CD4-positive, alpha-beta T cell treated with Interleukin-17A for 1 hour (primary cell): ENCODE measurements at regions not wholly inside any gene's neighbourhood (a gene's known extent, or its start where the extent isn't known, plus 50 kb on each side); places are given as distances from the start of the nearest gene placed in this dataset.
"Not testable (repeated sequence)": the region's sequence is repeated elsewhere in the genome, so short reads cannot be mapped to it uniquely, and the experiment has no call there.

Source experiments
- DNase-seq: peaks from one replicate; pipeline ENCODE4 v3.0.0-alpha.2; 2020

DNA sequence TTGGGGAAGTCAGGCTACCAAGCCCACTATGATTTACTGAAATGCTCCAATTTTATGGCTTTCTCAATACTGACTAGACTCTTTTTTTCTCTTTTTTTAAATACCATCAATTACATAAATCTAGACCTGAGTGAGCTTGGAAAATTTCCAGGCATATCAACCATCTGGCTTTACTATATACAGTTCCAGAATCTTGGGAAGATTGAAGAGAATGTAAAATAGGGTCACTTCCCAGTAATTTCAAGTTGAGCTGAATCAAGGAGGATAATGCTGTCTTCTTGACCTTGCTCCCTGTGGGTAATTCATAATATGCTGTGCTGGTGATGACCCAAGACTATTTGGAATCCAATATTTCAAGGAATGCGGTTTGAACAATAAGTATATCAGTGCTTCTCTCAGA lies 108.1 kb downstream of the MAP3K21 start:
- no peak for DNase-seq

DNA sequence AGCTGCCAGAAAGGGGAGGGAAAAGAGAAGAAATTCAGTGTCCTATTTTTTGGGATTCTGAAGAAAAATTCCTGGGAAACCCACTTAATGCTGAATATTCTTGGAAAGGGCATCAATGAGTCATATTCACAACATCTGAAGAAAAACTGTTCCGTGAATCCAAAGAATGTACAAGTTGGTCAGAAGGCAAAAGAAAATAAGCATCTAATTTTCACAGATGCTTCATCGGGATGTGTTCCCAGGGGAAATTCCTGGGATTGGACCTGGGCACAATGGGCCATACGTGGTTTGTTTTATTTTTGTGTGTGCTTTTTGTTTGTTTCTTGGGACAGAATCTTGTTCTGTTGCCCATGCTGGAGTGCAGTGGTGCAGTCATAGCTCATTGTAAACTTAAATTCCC lies 112.2 kb downstream of the MAP3K21 start:
- DNase-seq = no peak

DNA sequence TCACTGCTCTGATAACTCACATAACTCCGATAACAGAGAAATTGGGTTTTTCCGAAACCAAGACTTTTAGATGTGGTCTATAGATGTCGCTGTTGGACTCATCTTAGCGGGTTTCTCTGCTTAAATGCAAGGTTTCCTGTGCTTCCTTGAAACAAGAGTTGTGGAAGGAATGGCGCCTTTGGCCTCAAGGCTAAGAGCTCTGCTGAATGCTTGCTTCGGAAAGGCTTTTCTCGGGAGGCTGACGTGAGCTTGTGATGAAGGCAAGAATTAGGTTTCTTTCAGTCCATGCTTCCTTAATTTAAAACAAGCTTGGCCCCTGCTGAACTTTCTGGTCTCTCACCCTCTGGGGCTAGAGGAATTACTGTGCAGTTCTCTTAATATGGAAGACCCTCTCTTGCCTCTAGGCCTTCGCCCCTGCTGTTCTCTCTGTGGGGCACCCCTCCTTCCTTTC lies 113.5 kb downstream of the MAP3K21 start:
- peak; percentile 16 for DNase-seq

DNA sequence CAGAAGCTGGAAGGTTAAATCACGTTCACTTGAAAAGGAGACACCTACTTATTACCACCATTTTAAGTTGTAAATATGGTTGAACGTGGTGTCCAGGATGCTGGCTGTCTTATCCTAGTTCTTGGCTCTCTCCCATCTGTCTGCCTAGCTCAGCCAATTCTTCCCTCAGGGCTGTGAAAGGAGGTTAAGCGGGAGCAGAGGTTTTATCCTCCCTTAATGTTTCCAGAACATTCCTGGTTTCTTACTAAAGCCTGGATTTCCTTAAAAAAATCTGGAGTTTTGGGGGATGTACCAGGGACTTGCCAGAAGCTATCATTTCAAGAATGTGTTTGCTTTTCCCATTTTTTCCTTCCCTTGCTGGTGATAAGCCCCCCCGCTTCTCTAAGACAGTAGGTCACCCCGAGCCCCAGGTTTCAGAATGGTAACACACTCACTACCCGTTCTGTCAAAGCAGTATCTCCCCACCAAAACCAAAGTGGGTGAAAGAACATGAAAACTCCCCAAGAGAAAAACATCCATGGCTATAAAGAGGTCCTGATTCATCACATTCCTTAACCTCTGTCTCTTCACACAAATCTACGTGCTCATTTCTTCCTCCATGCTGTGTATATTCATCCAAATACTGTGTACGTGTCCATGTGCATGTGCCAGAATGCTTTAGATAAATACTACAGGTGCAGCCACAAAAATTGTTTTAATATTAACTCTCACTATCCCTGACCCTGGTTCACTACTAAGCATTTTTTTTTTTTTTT lies 114.7 kb downstream of the MAP3K21 start:
- no peak for DNase-seq

DNA sequence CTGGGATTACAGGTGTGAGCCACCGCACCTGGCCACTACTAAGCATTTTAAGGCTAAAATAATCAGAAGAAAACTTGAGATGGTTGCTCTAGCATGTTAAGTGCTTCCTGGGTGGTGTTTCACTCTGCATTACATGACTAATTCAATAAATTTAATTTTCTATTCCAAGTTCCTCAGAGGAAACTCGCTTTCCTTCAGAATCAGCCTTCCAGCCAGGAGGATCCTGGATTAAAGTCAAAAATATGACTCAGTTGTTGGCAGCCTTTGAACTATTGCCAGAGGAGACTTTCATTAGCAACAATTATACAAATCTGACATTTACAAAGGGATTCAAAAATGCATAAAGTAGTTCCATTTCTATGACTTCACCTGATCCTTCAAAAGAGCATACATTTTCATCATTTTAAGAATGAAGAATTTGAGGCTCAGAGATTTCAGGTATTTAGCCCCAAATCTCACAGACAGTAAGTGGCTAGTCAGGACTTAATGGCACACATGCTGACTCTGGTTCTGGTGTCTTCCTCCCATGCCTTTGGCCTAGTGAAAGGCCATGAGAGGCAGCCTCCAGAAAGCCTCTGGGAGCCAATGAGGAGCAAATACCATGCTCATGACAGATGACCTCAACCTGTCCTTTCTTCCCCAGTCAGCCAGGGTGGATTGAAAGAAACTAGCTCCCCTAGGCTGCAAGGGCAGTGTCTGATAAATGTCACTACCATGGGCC lies 115.7 kb downstream of the MAP3K21 start:
- no peak for DNase-seq

DNA sequence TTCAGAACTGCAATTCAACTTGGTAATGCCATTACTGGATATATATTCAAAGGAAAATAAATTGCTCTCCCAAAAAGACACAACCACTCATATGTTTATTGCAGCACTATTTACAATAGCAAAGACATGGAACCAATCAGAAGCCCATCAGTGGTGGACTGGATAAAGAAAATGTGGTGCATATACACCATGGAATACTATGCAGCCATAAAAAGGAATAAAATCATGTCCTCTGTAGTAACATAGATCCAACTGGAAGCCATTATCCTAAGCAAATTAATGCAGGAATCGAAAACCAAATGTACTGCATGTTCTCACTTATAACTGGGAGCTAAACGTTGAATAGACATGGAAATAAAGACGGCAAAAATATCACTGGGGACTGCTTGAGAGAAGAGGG lies 117.0 kb downstream of the MAP3K21 start:
- DNase-seq = no peak

DNA sequence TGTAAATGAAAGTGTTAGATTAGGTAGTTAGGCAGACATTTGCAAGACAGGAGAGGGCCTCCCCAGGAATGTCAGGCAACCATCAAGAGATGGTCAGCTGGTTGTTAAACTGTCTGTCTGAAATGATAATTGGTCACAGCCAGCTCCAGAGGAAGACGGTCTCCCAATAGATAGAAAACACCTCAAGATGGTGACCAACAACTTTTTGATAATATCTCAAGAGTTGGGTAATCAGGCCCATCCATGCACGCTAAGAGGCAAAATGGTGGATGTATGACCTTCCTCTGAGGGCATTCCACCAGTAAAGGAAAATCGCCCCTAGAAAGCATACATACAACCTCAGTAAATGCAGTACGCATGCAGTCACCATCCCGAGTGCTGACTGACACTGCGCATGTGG lies 118.2 kb downstream of the MAP3K21 start:
- DNase-seq = no peak

DNA sequence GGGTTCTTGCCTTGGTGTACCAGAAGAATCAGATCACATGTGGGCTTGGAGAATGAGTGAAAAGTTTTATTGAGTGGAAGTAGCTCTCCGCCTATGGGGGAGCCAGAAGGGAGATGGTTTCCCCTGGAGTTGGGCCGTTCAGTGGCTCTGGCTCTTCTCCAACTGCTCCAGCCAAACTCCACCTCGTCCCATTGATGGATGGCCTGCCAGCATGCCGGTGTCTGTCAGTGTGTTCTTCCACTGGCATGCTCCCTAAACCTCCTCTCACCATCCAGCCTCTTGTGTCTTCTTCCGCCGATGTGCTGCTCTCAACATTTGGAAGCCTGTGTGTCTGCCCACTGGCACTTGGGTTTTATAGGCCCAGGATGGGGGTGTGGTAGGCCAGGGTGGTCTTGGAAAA lies 119.4 kb downstream of the MAP3K21 start:
- no peak for DNase-seq

DNA sequence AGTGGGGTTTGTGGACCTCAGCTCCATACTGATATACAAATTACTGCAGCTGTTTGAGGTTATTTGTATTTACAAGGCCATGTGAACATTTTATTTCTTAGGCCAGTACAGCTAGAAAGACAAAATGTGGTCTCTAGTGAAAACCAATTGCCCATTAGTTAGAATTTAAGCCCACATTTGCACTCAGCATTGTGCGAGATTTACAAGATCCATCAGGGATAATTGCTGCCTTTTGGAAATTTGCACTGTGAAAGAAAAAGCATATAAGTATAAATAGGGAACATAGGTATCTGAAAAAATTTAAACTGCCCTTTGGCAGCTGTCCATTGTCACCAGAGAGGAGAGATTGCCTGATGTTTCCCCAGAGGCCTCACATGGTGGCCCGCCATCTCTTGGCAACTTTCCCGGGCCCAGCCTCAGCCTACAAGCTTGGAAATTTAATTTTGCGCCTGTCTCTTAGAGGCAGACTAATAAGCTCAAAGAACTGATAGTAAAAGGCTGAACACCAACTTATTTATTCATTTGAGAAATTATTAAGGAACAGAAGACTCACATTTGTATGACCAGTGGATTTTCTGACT lies 120.7 kb downstream of the MAP3K21 start:
- no peak for DNase-seq

DNA sequence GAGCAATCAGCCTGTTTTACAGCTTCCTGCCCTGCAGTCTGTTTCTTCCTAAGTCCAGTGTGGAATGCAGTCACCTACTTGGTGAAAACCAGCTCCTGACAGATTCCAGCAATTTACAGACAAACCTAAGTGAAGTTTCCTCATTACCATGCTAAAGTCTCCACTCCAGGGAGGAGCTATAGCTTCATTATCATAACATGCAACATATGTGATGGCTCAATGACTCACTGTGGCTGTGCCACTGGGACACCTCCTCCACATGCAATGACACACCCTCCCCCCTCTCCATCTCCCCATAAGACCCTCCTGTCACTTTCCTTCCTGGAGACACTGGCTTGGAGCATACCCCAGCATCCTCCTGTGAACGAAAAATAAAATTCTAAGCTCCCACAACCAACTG lies 125.2 kb downstream of the MAP3K21 start:
- no peak for DNase-seq

DNA sequence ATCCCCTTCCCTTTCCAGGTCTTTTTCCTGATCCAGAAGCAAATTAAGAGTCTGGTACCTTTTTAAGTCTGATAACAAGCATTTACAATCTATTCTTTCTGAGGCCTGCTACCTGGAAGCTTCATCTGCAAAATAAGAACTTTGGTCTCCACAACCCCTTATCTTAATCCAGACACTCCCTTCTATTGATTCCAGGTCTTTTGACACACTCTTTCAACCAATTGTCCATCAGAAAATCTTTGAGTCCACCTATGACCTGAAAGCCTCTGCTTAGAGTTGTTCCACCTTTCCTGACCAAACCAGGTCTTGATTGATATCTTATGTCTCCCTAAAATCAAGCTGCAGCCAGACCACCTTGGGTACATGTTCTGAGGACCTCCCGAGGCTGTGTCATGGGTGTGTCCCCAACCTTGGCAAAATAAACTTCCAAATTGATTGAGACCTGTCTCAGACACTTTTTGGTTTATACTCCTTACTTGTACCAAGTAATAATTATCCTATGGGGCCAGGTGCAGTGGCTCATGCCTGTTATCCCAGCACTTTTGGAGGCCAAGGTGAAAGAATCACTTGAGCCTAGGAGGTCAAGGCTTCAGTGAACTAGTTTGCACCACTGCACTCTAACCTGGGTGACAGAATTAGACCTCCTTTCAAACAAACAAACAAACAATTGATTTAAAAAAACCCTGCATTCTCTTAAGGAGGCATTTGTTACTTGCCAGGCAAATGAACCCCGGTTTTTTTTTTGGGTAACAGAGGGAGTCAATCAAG lies 126.1 kb downstream of the MAP3K21 start:
- no peak for DNase-seq

DNA sequence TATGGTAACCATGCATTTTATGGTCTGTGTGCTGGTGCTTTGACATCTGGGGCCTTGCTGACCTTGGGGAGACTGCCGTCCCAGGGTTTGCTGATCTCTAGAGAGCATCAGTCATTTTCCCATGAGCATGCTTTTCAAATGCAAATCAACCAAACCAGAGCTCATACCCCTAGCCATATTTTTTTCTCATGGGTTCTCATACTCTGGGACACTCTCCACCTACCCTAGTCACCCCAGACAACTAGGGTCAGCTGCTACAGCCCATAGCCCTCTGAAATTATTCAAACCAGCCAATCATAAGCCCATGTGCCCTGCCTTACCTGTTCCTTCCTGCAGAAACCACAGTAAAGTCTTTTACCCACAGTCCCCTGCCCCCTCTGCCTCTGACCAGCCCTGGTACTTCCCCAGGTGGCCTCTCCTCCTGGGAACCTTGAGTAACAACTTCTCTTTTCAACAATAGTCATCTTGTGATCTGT lies 132.0 kb downstream of the MAP3K21 start:
- no peak for DNase-seq

DNA sequence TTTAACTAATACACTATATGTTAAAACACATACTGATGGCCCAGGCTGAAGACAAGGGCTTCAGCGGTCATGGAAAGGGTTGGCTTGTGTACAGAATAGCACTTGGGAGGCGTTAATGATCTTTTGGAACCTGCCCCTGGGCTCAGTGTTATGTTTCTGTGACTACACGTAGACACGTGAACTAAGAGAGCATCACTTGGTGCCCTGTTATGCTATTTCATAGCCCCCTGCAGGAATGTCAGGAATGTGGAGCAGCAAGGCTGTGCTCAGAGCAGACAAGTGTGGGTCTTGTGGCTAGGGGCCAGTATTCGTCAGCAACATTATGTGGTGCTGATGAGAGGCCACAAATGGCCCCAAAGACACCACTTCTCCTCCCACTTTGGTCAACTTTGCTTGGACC lies 132.4 kb downstream of the MAP3K21 start:
- DNase-seq = no peak

DNA sequence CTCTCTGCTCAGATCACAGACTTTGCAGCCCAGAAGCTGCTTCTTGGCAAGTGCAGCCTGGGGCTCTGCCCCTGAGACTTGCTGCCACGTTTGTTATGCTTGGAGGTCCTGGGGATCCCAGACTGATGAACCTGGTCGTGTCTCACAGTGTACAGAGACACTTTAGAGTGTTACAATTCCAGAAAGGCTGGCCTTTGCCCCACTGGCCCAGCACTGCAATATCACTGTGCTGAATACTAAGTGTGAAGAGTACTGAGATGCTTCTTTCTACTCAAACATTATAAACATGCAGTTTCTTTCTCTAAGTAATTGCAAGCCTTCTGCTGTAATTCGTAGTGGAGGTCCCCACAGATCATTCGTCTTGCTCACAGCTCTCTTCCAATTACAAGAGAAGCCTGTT lies 133.2 kb downstream of the MAP3K21 start:
- no peak for DNase-seq

DNA sequence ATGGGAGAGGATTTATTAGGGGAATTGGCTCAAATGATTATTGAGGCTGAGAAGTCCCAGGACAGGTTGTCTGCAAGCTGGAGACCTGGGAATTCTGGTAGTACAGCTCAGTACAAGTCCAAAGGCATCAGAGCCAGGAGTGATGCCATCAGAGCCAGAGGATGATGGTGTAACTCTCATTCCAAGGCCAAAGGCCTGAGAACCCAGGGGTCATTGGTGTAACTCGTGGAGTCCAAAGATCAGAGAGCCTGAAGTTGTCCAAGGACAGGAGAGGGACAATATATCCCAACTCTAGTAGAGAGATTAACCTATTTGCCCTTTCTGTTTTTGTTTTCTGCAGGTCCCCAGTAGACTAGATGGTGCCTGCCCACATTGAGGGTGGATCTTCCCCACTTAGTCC lies 134.3 kb downstream of the MAP3K21 start:
- DNase-seq = no peak

DNA sequence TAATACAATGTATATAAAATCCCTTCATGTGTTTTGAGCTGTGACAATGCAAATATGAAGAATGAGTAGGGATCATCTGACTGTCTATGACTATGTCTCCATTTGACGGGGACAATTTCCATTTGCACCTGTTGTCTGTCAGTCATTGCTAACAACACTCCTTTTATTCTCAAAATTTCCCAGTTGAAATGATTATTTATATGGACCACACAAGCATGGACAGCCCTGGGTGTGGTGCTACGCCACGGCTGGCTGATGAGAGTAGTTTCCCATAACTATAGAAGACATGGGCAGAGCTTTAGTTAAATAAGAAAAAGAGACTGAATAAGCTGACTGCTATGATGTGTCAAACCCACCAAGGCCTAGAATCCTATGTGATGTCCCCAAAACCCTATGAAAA lies 135.8 kb downstream of the MAP3K21 start:
- DNase-seq = no peak

DNA sequence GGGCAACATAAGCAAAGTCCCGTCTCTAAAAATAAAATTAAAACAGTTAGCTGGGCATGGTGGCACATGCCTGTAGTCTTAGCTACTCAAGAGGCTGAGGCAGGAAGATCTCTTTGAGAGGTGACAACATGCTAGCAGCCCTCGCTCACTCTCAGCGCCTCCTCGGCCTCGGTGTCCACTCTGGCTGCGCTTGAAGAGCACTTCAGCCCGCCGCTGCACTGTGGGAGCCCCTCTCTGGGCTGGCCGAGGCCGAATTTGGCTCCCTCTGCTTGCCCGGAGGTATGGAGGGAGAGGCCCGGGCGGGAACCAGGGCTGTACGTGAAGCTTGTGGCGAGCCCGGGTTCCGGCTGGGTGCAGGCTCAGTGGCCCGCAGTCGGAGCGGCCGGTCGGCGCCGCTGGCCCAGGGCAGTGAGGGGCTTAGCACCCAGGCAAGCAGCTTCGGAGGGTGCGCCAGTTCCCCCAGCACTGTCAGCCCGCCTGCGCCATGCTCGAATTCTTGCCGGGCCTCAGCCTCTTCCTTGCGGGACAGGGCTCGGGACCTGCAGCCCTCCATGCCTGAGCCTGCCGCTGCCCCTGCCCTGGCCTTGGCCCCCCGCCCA lies 138.3 kb downstream of the MAP3K21 start:
- no peak for DNase-seq

DNA sequence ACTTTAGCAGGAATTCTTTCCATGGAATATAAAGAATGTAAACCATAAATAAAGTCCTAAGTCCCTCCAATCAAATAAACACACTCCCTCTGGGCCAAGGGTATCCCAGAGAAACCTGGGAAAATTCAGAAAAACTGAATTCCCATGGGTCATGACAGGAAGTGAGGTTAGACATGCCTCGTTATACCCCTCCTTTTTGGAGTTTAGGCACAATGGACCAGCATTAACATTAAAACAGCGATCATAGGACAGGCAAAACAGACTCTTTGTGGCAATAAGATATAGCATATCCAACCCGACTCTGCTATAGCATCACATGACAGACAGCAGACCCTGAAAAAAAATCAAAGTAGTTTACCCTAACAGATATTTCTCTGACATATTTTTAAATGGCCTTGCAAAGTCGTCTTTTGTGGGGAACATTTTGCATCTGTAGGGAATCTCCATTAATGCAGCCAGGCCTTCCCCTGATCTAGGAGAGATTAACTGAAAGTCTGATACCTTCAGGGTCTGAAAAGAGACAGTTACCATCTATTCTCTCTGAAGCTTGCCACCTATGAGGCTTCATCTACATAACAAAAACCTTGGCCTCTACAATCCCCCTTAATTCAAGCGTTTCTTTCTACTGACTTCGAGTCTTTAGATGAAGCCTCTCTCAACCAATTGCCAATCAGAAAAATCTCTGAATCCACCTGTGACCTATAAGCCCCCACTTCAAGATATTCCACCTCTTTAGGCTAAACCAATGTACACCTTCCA lies 143.0 kb upstream of the KCNK1 start:
- DNase-seq = no peak

DNA sequence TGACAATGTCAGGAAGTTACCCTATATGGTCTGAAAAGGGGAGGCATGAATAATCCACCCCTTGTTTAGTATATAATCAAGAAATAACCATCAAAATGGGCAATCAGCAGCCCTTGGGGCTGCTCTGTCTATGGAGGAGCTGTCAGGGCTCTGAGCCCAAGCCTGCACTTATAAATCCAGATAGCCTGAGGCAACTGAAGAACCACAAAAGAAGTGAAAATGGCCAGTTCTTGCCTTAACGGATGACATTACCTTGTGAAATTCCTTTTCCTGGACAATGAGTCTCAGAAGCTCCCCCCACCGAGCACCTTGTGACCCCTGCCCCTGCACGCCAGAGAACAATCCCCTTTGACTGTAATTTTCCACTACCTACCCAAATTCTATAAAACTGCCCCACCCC lies 142.1 kb upstream of the KCNK1 start:
- DNase-seq = not testable (repeated sequence)

DNA sequence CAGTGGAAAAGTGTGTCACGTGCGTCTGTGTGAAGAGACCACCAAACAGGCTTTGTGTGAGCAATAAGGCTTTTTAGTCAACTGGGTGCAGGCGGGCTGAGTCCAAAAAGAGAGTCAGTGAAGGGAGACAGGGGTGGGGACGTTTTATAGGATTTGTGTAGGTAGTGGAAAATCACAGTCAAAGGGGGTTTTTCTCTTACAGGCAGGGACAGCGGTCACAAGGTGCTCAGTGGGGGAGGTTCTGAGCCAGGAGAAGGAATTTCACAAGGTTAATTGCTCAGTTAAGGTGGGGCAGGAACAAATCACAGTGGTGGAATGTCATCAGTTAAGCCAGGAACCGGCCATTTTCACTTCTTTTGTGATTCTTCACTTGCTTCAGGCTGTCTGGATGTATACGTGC lies 141.1 kb upstream of the KCNK1 start:
- not testable (repeated sequence) for DNase-seq

DNA sequence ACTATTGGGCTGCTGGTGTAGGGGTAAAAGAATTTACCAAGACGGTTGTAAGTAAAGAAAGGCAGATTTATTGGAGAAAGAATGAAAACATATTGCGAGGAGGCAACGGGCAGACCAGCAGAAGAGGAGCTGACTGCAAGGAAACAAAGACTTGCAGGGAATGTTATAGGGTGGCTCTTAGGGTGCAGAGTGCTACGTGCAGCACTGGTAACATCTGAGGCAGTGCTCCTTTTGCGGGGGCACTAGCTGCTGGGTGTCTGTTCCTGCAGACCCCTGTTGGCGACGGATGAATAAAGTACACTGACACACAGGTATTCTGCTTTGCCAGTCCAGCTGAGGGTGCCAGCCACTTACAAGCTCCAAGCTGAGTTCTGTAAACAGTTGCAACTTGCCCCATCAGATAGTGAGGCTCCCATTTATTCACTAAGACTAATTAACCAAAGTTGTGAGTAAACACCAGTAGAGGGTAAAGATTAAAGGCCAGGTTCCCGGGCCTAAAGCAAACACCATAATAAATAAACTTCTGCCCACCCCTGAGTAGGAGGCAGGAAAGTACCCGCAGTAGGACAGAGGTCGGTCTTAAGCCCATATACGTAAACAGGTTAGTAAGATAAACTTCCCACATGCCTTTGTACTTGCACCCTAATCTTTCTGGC lies 140.2 kb upstream of the KCNK1 start:
- DNase-seq = no peak

DNA sequence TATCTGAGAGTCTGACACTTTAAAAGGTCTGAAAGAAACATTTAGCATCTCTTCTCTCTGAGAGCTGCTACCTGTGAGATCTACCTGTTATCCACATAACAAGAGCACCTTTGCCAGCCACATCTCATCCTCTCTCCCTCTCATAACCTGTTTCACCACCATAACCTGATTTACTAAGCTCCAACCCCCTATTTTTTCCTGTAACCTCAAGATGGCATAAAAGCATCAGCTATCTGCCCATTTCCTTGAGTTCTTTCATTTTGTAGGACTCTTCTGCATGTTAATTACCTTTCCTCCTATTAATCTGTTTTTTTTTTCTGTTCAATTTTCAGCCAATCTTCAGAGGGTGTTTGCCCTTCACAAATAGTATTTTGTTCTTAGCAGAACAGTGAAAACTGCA lies 136.5 kb upstream of the KCNK1 start:
- DNase-seq = no peak
